NCI-H345 treated with DMSO at 0.1 percent for 48 hours (cell line): ENCODE measurements at regions not wholly inside any gene's neighbourhood (a gene's known extent, or its start where the extent isn't known, plus 50 kb on each side); places are given as distances from the start of the nearest gene placed in this dataset.

ENCODE experiments used
- DNase-seq: peaks from one replicate; lab custom pipeline; 2025; ENCODE audit not compliant: unreplicated experiment; lab: John Stamatoyannopoulos, UW

DNA sequence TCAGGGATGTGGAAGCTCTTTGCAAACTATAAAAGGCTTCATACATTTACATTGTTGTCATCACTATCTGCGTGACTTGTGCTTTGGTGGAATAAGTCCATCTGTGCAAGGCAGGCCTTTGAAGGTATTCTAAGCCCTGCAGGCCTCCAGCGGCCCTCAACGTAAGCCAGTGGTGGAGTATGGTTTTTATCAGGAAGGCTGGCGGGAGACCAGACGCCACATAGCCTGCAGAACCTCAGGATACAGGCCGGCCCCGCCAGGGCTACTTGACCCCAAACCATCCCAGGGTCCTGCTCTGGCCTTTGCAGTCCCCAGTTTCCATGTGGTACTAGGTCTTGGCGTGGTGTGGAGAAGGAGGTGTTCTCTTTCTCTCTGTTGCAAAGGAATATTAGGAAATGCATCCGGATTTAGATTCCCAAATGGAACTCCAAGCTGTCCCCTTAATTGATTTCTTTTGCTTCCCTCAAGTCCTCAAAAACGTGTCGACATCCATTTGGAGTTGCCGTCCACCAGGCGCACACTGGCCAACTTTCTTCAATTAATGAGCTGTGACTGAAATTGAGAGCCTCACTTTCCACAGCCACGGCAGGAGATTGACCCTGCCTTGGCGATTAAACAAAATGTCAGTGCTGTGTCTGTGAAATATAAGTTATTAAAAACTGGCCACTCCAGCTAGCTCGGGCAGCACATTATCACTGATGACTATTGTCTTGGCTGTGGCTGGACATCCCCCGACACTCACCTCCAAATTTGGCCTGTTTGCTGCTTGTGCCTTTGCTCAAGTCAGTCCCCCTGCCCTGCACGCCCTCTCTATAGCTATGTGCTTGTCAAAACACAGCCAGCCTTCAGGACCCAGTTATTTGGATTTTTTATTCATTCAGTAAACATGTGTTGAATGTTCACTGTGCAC, 239.8 kb upstream of the TLE3 start:
- DNase-seq: no peak

DNA sequence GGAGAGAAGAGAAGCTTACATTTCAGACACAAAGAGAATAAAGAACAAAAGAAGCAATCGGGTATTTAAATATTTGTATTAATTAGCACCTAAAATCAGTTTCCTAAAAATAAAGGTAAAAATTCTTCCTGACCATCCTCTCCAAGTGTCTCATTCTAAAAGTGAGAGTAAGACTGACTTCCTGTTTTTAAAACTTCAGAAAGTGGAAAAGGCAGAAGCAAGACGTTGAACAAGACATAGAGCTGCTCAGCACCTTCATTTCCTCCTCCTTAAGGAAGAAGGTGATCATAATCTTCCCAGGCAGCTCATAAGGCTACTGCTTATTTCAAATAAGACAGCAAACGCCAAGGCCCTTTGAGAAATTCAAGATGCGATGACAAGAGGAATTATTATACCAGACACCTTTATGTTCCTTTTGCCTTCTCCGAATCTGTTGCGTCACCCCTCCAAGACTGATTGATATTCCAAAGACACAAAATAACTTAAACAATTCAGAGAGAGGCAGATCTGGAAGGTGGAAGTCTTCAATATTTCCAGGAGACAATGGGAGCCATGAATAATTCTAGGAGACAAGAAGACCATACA, 238.8 kb upstream of the TLE3 start:
- no peak for DNase-seq

DNA sequence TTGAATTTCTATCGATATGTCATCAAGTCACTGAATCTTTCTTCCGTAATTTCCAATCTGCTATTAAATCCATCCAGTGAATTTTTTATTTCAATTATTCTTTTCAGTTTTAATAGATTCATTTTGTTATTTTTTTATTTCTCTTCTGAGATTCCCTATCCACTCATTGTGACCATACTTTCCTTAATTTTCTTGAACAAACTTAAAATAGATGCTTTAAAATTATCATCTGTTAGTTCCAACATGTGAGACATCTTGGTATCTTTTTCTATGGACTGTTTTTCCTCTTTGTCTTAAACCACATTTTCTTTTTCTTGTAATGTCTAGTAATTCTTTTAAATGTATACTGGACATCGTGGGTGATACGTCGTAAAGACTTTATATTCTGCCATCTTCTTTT, 236.6 kb upstream of the TLE3 start:
- DNase-seq: no peak

DNA sequence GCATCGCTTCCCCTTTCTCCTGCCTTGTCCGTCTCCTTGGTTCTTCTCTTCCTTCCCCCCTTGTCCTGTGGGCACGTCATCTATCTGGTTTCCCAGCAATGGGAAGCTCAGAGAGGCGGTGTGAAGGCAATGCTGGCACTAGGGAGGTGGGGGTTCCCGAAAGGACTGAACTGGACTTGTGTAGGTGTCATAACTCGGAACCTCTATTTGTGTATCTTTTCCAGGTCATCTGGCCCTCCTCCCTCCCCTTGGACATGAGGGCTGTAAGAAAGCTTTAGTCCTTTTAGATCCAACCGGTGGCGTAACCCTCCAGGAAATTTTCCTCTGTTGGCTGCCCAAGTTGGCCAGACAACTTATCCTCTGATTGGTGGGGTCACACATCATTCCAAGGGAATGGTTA, 231.5 kb upstream of the TLE3 start:
- DNase-seq: no peak

DNA sequence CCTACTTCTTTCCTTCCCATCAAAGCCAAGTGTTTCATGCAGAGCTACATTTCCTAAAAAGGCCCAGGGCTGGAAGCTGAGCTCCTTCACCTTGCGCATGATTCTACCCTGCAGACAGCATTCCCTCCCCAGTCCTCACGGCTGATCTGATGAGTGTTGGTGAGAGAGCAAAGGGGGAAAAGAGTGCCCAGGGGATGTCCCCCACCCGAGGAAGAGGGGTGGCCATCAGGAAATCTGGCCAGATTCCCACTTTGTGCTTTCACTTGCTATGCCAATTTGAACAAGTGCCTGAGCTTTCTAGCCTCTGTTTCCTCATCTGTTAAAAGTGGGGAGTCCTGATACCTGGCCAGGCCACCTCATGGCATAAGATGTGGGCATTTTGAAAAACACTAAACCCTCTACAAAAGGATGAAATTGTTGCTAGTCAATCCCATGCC, 231.0 kb upstream of the TLE3 start:
- DNase-seq: no peak

DNA sequence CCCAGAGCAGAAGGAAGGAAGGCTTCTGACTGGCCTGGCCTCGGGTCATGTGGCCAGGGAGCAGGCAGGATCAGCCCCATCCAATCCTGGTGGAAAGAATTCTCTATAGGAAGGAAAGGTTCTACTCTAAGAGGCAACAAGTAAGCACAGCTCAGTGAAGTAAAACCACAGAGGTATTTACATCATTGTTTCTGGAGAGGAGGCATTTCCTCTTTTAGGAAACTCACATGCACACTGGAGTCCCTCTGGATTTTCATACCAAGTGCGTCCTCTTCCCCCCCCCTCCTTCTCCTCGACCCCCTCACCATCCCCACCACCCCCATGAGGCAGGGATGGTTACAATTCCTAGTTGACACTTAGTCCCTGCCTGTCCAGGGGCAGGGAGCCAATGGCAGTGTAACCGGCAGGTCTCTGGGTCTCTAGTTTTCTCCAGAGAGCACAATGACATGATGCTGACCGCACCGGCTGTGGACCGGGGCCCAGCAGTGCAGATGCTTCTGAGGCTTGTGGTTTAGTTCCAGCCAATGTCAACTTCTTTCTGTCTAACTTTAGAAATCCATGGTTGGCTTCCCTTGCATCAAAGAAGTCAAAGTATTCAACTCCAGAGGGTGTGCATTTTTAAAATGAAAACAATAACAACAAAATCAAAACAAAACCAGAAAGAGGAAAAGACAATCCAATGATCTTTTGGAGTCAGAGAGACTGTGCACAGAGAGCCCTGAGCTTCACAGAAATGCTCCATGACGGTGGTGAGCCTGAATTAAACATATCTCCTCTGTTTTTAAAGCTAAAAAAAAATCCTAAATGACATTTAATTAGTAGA, 230.3 kb upstream of the TLE3 start:
- DNase-seq: no peak

DNA sequence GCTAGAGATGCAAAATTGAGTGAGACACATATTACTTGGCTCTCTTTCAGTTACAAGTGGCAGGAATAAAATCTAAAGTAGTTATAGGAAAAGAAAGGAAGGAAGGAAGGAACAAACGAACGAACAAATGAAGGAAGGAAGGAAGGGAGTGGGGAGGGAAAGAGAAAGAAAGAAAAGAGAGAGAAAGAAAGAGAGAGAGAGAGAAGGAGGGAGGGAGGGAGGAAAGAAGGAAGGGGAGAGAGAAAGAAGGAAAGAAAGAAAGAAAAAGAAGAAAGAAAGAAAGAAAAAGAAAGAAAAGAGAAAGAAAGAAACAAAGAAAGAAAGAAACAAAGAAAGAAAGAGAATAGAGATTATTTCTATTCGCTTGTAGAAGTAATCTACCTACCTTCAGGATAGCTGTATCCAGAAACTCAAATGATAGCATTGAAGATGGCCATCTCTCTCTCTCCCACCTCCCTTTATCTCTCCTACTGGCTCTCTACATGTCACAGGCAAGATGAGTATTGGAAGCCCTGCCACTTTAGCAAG, 229.7 kb upstream of the TLE3 start:
- no peak for DNase-seq

DNA sequence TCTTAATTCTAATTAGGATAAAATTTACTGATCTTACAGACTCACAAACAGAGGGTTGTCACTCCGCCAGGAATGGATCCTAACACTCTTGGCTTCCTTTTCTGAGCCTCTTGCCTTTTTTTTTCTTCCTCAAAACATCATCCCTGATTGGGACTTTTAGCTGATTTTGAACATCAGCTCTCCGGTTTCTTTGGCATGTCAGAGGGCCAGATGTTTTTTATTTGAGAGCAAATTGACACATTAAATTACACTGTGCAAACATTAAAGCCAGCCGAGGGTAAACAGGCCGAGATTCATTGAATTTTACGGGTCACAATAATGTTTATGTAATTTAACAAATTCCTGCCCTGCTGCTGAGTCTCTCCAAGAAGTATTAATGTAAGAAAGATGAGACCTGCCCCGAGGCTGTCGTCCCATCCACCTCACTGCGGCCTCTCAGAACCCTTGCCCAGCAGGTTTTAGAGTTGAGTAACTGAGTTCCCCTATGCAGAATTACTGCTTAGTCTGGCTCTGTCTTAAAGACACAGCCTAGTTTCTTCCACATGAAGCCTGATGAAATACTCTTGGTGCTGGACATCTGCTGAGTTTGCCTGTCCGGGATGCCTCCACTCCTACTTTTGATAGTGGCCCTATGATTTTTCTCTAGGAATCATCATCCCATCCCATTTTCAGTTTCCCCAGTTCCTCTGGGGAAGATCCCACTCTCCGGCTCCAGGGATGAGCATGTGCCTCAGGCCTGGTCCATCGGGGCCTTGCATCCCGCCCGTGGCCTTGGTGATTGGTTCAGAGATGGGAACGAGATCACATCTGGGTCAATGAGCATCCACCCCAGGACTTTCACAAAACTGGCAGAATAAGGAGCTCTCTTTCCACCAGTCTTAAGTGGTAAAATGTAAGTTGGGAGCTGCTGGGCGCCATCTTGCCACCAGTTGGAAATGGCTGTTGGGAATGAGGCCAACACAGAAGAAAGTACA, 226.6 kb upstream of the TLE3 start:
- DNase-seq: no peak

DNA sequence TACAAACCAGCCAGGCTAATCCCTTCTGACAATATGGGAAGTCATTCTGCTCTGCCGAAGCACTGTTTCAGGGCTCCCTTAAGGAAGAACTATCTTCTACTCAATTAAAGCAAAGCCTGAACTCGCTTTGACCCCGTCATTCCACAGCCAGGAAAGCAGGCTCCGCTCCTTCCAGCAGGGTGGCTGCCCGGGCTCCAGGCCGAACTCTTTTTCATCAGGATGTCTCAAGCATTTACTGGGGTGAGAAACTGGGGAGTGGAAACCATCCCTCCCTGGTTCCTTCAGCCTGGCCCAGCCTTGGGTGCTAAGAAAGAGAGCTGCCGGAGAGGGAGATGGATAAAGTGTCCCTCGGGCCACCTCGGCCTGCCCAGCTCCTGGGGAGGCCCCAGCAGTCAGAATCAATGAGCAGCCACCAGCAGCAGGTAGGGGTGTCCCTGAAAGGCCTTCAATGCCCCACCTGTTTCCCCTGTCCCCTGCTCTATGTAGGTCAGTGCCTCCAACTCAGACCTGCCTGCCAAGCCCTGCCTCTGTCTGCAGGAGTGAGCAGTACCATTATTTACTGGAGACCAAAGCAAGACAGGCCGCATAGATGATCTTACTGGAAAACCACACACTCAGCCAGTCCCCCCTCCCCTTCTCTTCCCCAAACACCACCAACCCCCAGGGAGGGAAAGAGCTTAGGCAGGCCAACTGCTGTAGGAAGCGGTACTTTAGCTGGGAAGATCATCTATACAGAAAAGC, 225.6 kb upstream of the TLE3 start:
- no peak for DNase-seq

DNA sequence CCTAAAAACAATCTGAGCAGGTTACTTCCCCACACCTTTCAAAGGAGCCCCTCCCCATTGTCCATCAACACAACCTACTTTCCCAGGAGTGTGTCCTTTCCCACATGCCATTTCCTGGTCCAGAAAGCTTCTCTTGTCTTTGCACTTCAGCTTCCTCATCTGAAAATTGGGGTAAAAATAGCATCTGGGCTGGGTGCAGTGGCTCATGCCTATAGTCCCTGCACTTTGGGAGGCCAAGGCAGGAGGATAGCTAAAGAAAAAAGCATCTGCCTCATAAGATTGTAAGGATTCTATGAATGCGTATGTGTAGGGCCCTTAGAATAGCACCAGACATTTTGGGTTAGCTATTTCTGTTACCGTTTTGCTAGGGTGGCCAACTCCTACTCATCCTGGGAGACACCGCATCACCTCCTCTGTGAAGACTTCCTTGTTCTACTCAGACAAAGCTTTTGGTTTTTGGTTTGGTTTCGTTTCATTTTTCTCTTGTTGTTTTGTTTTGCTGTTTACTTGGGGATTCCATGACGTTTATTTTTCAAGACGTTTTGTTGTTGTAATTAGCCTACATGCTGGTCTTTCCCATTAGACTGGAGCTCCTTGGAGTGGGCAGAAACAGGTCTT, 224.4 kb upstream of the TLE3 start:
- DNase-seq: no peak

DNA sequence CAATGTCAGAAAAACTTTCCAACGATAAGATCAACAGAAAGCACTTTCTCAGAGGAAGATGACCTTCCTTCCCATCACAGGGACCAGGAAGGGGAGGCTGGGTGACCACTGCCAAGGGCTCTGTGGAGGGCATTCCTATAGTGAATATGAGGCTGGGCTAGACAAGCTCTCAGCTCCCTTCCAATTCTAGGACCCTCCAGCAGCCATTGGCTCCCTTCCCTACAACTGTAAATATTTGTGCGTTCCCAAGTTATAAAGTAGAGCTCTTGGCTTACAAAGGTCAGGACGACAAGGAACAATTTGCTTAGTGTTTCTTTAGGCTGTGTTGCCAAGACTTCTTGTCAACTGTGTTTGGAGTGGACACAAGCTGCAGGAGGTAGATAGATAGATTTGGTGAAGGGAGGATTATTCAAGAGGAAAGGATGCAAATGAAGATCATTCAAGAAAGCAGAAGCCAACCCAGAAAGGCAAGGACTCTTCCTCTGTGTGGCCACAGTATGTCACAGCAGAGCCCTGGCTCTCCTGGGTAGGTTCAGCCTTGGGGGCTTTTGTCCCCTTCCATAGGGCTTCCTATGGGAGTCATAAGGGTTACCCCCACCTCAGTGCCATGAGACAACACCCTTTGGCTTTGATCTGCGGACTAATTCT, 223.6 kb upstream of the TLE3 start:
- no peak for DNase-seq

DNA sequence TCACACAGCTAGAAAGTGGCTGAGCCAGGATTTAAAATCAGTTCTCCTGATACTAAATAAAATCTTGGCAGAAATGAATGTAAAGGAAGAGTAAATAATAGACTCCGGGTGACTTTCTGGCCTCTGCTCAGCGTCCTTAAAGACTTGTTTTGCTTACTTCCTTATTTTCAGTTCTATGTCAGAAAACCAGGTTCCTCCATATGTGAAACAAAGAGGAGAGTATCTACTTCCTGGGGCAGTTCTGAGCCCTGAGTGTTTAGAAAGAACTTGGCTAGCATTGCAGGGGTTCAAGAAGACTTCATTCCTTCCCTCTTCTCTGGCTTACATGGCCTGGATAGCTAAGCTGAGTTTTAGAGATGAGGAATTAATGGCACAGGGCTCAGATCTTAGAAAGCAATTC, 222.8 kb upstream of the TLE3 start:
- no peak for DNase-seq

DNA sequence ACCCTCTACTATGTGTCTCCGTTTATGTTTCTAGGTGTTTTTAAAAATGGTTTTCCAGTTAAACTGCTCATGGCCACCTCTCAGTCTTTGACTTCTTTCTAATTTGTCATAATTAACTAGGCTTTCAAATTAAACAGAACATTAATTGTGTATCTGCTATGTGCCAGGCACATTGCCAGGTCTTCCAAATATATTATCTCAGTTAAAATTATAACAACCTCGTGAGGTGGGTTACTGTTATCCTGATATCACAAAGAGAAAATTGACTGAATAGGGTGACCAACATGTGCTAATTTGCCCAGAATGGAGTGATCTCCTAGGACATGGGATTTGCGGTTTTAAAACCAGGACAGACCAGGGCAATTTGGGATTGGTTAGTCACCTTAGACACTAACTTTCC, 222.4 kb upstream of the TLE3 start:
- DNase-seq: no peak

DNA sequence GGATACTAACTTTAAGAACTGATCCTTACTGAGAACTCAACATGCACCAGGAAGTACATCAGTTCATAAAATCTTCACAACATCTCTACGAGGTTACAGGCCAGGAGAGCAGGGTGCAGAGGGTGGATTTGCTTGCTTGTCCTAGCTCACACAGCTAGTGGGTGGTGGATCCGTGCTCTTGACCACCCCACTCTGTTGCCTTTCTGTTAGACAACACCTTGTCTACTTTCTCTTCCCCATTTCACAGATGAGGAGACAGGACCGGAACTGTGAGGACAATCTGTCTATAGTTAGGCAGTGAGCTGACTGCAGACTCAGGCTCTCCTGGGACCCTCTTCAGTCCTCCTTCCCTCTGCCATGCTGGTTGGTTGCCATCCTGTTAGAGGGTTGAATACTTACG, 221.7 kb upstream of the TLE3 start:
- DNase-seq: no peak

DNA sequence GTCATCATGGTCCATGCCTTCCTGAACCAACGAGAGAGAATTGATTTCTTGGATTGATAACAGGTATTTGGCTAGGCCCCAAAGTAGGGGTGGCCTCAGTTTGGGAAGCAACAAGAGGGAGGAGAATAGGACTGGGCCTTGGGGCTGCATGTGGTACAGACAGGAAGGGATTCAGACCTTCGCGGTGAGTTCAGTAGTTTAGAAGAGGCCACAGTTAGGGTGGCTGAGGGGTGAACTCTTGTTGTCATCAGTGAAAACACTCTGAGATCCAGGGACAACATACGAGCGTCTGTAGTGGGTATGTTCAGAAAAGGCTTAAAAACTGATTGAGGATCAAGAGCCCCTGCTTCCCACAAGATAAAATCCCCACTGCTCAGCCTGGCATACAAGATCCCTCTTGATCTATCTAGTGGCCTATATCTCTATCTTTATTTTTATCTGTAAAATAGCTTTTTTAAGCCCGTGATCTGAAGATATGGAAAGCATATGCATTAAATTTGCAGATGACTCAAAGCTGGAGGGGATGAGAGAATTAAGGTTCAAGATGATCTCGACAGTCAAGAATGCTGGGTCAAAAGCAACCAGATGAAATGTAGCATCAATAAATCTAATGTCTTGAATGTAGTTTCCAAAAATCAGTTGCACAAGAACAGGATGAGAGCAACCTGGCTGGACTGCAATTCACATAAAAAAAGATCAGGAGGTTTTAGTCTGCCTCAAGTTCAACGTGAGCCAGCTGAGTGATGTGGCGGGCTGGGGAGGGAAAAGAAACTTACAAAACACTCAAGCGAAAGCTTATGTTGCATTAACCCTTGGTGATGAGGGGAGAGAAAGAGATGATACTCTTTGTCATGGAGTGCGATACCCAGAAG, 221.1 kb upstream of the TLE3 start:
- DNase-seq: no peak

DNA sequence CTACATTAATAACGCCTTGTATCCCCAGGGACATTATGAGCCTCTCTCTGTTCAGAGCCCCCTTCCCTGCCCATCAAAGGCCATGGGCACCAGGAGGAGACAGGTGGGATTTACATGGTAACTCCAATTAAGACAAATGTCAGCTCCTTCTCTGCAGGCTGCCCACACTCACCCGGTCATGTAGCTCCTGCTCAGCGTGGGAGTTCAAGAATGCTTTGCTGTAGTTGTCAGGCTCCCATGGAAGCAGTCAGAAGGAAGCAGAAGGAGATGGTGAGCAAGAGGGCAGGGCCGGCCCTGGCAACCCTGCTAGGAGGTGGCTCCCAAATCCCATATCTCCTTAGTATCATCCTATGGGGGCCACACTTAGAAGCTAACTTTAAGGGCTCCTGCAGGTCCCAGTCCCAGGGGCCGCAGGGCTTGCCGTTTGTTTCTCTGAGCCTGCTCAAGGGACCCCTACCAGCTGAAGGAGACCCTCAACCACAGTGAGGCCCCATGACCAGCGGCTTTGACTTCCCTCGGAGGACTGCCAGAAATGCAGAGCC, 218.4 kb upstream of the TLE3 start:
- no peak for DNase-seq

DNA sequence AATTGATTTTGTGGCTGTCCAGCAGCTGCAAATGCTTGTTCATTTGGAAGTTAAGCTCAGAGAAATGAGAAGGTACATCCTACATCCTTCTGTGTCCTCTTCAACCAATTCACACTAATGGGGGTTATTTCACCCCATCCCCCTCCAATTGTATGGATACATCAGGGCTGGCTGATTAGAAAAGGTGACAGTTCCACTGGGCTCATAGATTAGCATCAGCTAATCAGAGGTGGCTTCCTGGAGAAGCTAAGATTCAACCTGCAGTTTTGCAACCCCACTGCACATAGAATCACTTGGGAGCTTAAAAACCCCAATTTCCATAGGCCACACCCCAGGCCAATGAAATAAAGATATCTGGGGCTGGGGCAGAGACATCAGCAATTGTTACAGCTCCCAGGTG, 217.7 kb upstream of the TLE3 start:
- DNase-seq: no peak

DNA sequence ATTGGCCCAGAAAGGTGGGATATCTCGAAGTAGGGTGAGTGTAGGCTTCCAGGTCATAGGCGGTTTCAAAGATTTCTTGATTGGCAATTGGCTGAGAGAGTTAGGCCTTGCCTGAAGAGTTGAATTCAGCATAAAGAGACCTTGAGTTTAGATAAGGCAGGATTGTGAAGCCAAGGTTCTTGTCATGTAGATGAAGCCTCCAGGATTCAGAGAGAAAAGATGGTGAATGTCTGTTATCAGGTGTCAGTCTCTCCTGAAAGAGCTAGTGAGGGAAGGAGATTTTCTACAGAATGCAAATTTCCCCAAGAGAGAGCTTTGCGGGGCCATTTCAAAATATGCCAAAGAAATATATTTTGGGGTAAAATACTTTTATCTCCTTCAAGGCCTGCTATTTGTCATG, 217.0 kb upstream of the TLE3 start:
- no peak for DNase-seq
